SJCRH30 (cell line): ENCODE measurements at regions not wholly inside any gene's neighbourhood (a gene's known extent, or its start where the extent isn't known, plus 50 kb on each side); places are given as distances from the start of the nearest gene placed in this dataset.
"Not testable (repeated sequence)": the region's sequence is repeated elsewhere in the genome, so short reads cannot be mapped to it uniquely, and the experiment has no call there.

Source experiments
- DNase-seq, 2 experiments: peaks; one replicate each; pipeline ENCODE4 v3.0.0-alpha.2; 2015 to 2020
- H3K27ac ChIP-seq: fragments of 250-450 bp; sonication (Bioruptor Pico); 2 replicates; pipeline ENCODE4 v1.5.1; 2020; ENCODE audit warnings: mild to moderate bottlenecking, moderate library complexity
- H3K27me3 ChIP-seq: fragments of 250-450 bp; sonication (Bioruptor Pico); 2 replicates; pipeline ENCODE4 v1.5.1; 2020; ENCODE audit warnings: mild to moderate bottlenecking, moderate library complexity
- H3K36me3 ChIP-seq: fragments of 250-450 bp; sonication (Bioruptor Pico); 2 replicates; pipeline ENCODE4 v1.5.1; 2020; ENCODE audit warnings: mild to moderate bottlenecking, moderate library complexity
- H3K4me1 ChIP-seq: fragments of 250-450 bp; sonication (Bioruptor Pico); 2 replicates; pipeline ENCODE4 v1.5.1; 2020; ENCODE audit warnings: mild to moderate bottlenecking, moderate library complexity
- H3K4me3 ChIP-seq: fragments of 250-450 bp; sonication (Bioruptor Pico); 2 replicates; pipeline ENCODE4 v1.5.1; 2020; ENCODE audit warnings: mild to moderate bottlenecking, moderate library complexity
- H3K9me3 ChIP-seq: fragments of 250-450 bp; sonication (Bioruptor Pico); replicated peaks from 2 replicates; pipeline ENCODE4 v1.5.1; 2020; ENCODE audit warnings: mild to moderate bottlenecking, moderate library complexity

GRCh38 chr3:13766128-13766527 lies 113.7 kb downstream of the WNT7A start:
- Histone ChIP-seq H3K4me1 (peaks cover 17% of the 10 kb centered on the region), H3K27me3 (no peaks in the 10 kb centered on the region), H3K9me3 (no peaks in the 10 kb centered on the region), H3K27ac (no peak overlapping the region), H3K36me3 (no peaks in the 10 kb centered on the region), H3K4me3 (no peak overlapping the region)
- no peak for DNase-seq

GRCh38 chr3:13764161-13764560 lies 115.7 kb downstream of the WNT7A start:
- DNase-seq = no peak
- Histone ChIP-seq H3K4me3 (no peak overlapping the region), H3K27ac (no peak overlapping the region), H3K27me3 (no peaks in the 10 kb centered on the region), H3K36me3 (no peaks in the 10 kb centered on the region), H3K4me1 (peaks cover 17% of the 10 kb centered on the region), H3K9me3 (no peaks in the 10 kb centered on the region)

- H3K9me3 ChIP-seq = no peaks in the 10 kb centered on the region
- H3K27me3 ChIP-seq = no peaks in the 10 kb centered on the region
- H3K36me3 ChIP-seq = no peaks in the 10 kb centered on the region
- no peak overlapping the region for H3K27ac ChIP-seq
- no peak for DNase-seq
- peaks cover 8% of the 10 kb centered on the region for H3K4me1 ChIP-seq
- H3K4me3 ChIP-seq = no peak overlapping the region
Observed at GRCh38 chr3:13762906-13763305, 117.0 kb downstream of the WNT7A start.

GRCh38 chr3:13750731-13751130 lies 129.1 kb downstream of the WNT7A start:
- H3K9me3 ChIP-seq = peaks cover 3% of the 10 kb centered on the region; the same call in 1 of the 2 replicates
- H3K4me1 ChIP-seq = no peaks in the 10 kb centered on the region
- no peak overlapping the region for H3K27ac ChIP-seq
- DNase-seq = no peak
- H3K27me3 ChIP-seq = no peaks in the 10 kb centered on the region
- H3K36me3 ChIP-seq = no peaks in the 10 kb centered on the region
- no peak overlapping the region for H3K4me3 ChIP-seq

GRCh38 chr3:13750215-13750614 lies 129.7 kb downstream of the WNT7A start:
- Histone ChIP-seq H3K4me3 (no peak overlapping the region), H3K9me3 (no peaks in the 10 kb centered on the region), H3K27me3 (no peaks in the 10 kb centered on the region), H3K27ac (no peak overlapping the region), H3K36me3 (no peaks in the 10 kb centered on the region), H3K4me1 (no peaks in the 10 kb centered on the region)
- no peak for DNase-seq

GRCh38 chr3:13749063-13749764 lies 130.7 kb downstream of the WNT7A start:
- H3K27ac ChIP-seq = no peak overlapping the region
- H3K27me3 ChIP-seq = no peaks in the 10 kb centered on the region
- no peaks in the 10 kb centered on the region for H3K36me3 ChIP-seq
- no peaks in the 10 kb centered on the region for H3K9me3 ChIP-seq
- DNase-seq = no peak
- no peaks in the 10 kb centered on the region for H3K4me1 ChIP-seq
- no peak overlapping the region for H3K4me3 ChIP-seq

GRCh38 chr3:13748276-13748879 lies 131.5 kb downstream of the WNT7A start:
- H3K4me1 ChIP-seq = no peaks in the 10 kb centered on the region
- no peak overlapping the region for H3K27ac ChIP-seq
- DNase-seq = no peak
- no peaks in the 10 kb centered on the region for H3K36me3 ChIP-seq
- no peaks in the 10 kb centered on the region for H3K9me3 ChIP-seq
- no peak overlapping the region for H3K4me3 ChIP-seq
- no peaks in the 10 kb centered on the region for H3K27me3 ChIP-seq

GRCh38 chr3:13747627-13748026 lies 132.2 kb downstream of the WNT7A start:
- Histone ChIP-seq H3K4me1 (no peaks in the 10 kb centered on the region), H3K9me3 (no peaks in the 10 kb centered on the region), H3K4me3 (no peak overlapping the region), H3K36me3 (no peaks in the 10 kb centered on the region), H3K27ac (no peak overlapping the region), H3K27me3 (no peaks in the 10 kb centered on the region)
- no peak for DNase-seq

- DNase-seq = no peak
- H3K9me3 ChIP-seq = no peaks in the 10 kb centered on the region; the same call in 1 of the 2 replicates
- H3K4me1 ChIP-seq = no peaks in the 10 kb centered on the region
- H3K27me3 ChIP-seq = no peaks in the 10 kb centered on the region
- no peak overlapping the region for H3K27ac ChIP-seq
- H3K36me3 ChIP-seq = no peaks in the 10 kb centered on the region
- H3K4me3 ChIP-seq = no peak overlapping the region
Observed at GRCh38 chr3:13746385-13746784, 133.5 kb downstream of the WNT7A start.

- no peaks in the 10 kb centered on the region; the same call in 1 of the 2 replicates for H3K9me3 ChIP-seq
- H3K4me1 ChIP-seq = no peaks in the 10 kb centered on the region
- no peak overlapping the region for H3K27ac ChIP-seq
- no peak overlapping the region for H3K4me3 ChIP-seq
- DNase-seq = no peak
- no peaks in the 10 kb centered on the region for H3K27me3 ChIP-seq
- no peaks in the 10 kb centered on the region for H3K36me3 ChIP-seq
Observed at GRCh38 chr3:13745636-13746035, 134.2 kb downstream of the WNT7A start.

- Histone ChIP-seq H3K27me3 (no peaks in the 10 kb centered on the region), H3K4me1 (no peaks in the 10 kb centered on the region), H3K9me3 (no peaks in the 10 kb centered on the region; the same call in none of the 2 replicates), H3K36me3 (no peaks in the 10 kb centered on the region), H3K4me3 (no peak overlapping the region), H3K27ac (no peak overlapping the region)
- DNase-seq = no peak
Observed at GRCh38 chr3:13740795-13741194, 139.1 kb downstream of the WNT7A start.

GRCh38 chr3:13733726-13734125 lies 146.1 kb downstream of the WNT7A start:
- H3K27me3 ChIP-seq, H3K36me3 ChIP-seq, H3K27ac ChIP-seq, H3K4me3 ChIP-seq, H3K4me1 ChIP-seq, H3K9me3 ChIP-seq, DNase-seq: not testable (repeated sequence)

- DNase-seq = no peak
- Histone ChIP-seq H3K4me3 (no peak overlapping the region), H3K36me3 (no peaks in the 10 kb centered on the region), H3K4me1 (no peaks in the 10 kb centered on the region), H3K9me3 (no peaks in the 10 kb centered on the region), H3K27me3 (no peaks in the 10 kb centered on the region), H3K27ac (no peak overlapping the region)
Observed at GRCh38 chr3:13728487-13728886, 151.4 kb downstream of the WNT7A start.

- Histone ChIP-seq H3K27me3 (no peaks in the 10 kb centered on the region), H3K36me3 (no peaks in the 10 kb centered on the region), H3K4me3 (no peak overlapping the region), H3K9me3 (no peaks in the 10 kb centered on the region), H3K4me1 (no peaks in the 10 kb centered on the region), H3K27ac (no peak overlapping the region)
- no peak for DNase-seq
Observed at GRCh38 chr3:13727890-13728289, 152.0 kb downstream of the WNT7A start.

GRCh38 chr3:13723676-13724207 lies 156.1 kb downstream of the WNT7A start:
- no peak for DNase-seq
- Histone ChIP-seq H3K4me3 (no peak overlapping the region), H3K4me1 (no peaks in the 10 kb centered on the region), H3K36me3 (no peaks in the 10 kb centered on the region), H3K27me3 (no peaks in the 10 kb centered on the region), H3K27ac (no peak overlapping the region), H3K9me3 (no peaks in the 10 kb centered on the region)

- Histone ChIP-seq H3K36me3 (no peaks in the 10 kb centered on the region), H3K27me3 (no peaks in the 10 kb centered on the region), H3K9me3 (no peaks in the 10 kb centered on the region), H3K4me1 (no peaks in the 10 kb centered on the region), H3K27ac (no peak overlapping the region), H3K4me3 (no peak overlapping the region)
- no peak for DNase-seq
Observed at GRCh38 chr3:13722178-13722577, 157.7 kb downstream of the WNT7A start.
